ENCODE measurements at regions not wholly inside any gene's neighbourhood (a gene's known extent, or its start where the extent isn't known, plus 50 kb on each side); places are given as distances from the start of the nearest gene placed in this dataset.

DNA sequence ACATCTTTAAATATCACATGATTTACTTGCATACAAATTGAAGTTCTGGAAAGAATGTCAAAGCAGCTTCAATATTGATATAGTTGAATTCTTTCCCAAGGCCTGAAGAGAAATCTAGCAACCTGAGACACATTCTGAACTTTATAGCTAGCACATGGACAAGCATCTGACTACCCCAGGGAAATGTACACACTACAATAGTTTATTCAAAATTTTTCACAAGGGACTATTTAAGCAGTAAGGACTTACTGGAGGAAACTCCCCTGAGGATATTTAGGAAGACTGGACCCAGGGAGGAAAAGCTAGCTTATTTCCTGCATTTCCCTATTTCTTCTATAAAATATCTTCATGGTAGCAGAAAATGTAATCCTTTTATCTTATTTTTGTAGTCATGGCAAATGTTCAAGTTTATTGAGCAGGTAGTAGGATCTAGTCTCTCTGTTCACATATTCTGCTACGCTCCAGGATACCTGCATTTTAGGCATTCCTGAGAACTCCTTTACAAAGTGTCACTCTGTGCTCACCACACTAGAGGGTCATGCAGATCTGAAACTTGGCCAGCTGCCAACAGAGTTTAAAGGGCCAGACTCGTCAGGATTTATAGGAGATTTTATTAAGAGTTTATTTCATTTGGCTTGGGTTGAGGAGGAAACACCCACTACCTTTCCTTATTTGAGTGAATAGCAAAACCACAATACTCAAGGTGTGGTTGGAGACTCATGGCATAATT lies 348.4 kb upstream of the FTMT start:
- H3K4me3 Mint-ChIP-seq, result no peak overlapping the region
- Histone ChIP-seq H3K27ac (ENCODE audit: insufficient read depth, low read length, poor library complexity, severe bottlenecking) (no peak overlapping the region), H3K9me3 (ENCODE audit: control insufficient read depth in 2 of 2, low read length in 2 of 2) (no peaks in the 10 kb centered on the region), H3K27me3 (ENCODE audit: control insufficient read depth, insufficient read depth, low read length) (no peaks in the 10 kb centered on the region), H3K4me3 (ENCODE audit: low read depth, low read length) (no peak overlapping the region), H3K36me3 (ENCODE audit: control insufficient read depth, insufficient read depth, low read length) (no peaks in the 10 kb centered on the region), H3K4me1 (ENCODE audit: control insufficient read depth, insufficient read depth, low read length, poor library complexity, severe bottlenecking) (no peaks in the 10 kb centered on the region)
- no peak for DNase-seq
- no peaks in the 10 kb centered on the region for H3K4me1 Mint-ChIP-seq
- peaks cover 0 to 4% (median 0%) of the 10 kb centered on the region in 7 donors for H3K9me3 Mint-ChIP-seq
- no peak overlapping the region for H3K27ac Mint-ChIP-seq
- ATAC-seq (ENCODE audit: low read depth in 2 of 2), result no peak
- H3K27me3 Mint-ChIP-seq, result no peaks in the 10 kb centered on the region
- no peaks in the 10 kb centered on the region for H3K36me3 Mint-ChIP-seq

- Mint-ChIP-seq H3K27ac (no peak overlapping the region), H3K4me3 (no peak overlapping the region), H3K9me3 (peaks cover 0 to 11% (median 5%) of the 10 kb centered on the region in 7 donors), H3K27me3 (no peaks in the 10 kb centered on the region), H3K4me1 (no peaks in the 10 kb centered on the region), H3K36me3 (no peaks in the 10 kb centered on the region)
- Histone ChIP-seq H3K36me3 (ENCODE audit: control insufficient read depth, insufficient read depth, low read length) (no peaks in the 10 kb centered on the region), H3K4me1 (ENCODE audit: control insufficient read depth, insufficient read depth, low read length, poor library complexity, severe bottlenecking) (no peaks in the 10 kb centered on the region), H3K27me3 (ENCODE audit: control insufficient read depth, insufficient read depth, low read length) (no peaks in the 10 kb centered on the region), H3K4me3 (ENCODE audit: low read depth, low read length) (no peak overlapping the region), H3K9me3 (ENCODE audit: control insufficient read depth in 2 of 2, low read length in 2 of 2) (no peaks in the 10 kb centered on the region), H3K27ac (ENCODE audit: insufficient read depth, low read length, poor library complexity, severe bottlenecking) (no peak overlapping the region)
- ATAC-seq (ENCODE audit: low read depth in 2 of 2) (no peak), DNase-seq (no peak)
Measured at GRCh38 chr5:121516997-121517396, 334.7 kb upstream of the FTMT start.

DNA sequence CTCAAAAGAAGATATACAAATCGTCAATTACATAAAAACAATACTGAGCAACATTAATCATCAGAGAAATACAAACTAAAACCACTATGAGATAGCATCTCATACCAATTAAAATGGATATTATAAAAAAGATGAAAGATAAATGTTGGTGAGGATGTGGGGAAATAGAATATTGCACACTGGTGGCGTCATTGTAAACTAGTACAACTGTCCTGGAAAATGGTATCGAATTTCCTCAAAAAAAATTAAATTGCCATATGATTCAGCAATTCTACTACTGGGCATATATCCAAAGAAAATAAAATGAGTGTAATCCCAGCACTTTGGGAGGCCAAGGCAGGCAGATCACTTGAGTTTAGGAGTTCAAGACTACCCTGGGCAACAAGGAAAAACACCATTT lies 326.0 kb upstream of the FTMT start:
- Mint-ChIP-seq H3K27me3 (no peaks in the 10 kb centered on the region), H3K4me1 (no peaks in the 10 kb centered on the region), H3K36me3 (no peaks in the 10 kb centered on the region), H3K4me3 (no peak overlapping the region), H3K27ac (no peak overlapping the region), H3K9me3 (peaks cover 0 to 16% (median 5%) of the 10 kb centered on the region in 7 donors)
- H3K4me3 ChIP-seq (ENCODE audit: low read depth, low read length), result no peak overlapping the region
- DNase-seq (no peak), ATAC-seq (ENCODE audit: low read depth in 2 of 2) (no peak)
- no peak overlapping the region for H3K27ac ChIP-seq (ENCODE audit: insufficient read depth, low read length, poor library complexity, severe bottlenecking)
- no peaks in the 10 kb centered on the region for H3K9me3 ChIP-seq (ENCODE audit: control insufficient read depth in 2 of 2, low read length in 2 of 2)
- H3K27me3 ChIP-seq (ENCODE audit: control insufficient read depth, insufficient read depth, low read length), result no peaks in the 10 kb centered on the region
- no peaks in the 10 kb centered on the region for H3K36me3 ChIP-seq (ENCODE audit: control insufficient read depth, insufficient read depth, low read length)
- H3K4me1 ChIP-seq (ENCODE audit: control insufficient read depth, insufficient read depth, low read length, poor library complexity, severe bottlenecking), result no peaks in the 10 kb centered on the region

DNA sequence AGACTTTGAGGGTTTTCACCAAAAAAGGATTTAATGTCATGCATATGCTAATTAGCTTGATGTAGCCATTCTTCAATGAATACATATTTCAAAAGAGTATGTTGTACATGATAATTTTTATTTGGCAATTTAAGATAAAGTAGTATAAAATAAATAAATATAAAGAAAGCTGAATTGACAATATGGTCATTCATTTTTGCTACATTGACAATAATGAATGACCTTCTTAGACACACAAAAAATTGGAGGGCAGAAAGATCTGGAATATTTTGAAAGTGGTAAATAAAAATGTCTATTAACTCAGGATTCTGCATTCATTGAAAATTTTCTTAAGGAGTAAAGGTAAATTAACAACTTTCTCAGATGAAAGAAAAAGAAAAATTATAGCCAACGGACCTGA lies 324.8 kb upstream of the FTMT start:
- H3K36me3 Mint-ChIP-seq, result no peaks in the 10 kb centered on the region
- H3K4me1 Mint-ChIP-seq, result no peaks in the 10 kb centered on the region
- Histone ChIP-seq H3K27ac (ENCODE audit: insufficient read depth, low read length, poor library complexity, severe bottlenecking) (no peak overlapping the region), H3K9me3 (ENCODE audit: control insufficient read depth in 2 of 2, low read length in 2 of 2) (no peaks in the 10 kb centered on the region), H3K4me1 (ENCODE audit: control insufficient read depth, insufficient read depth, low read length, poor library complexity, severe bottlenecking) (no peaks in the 10 kb centered on the region), H3K36me3 (ENCODE audit: control insufficient read depth, insufficient read depth, low read length) (no peaks in the 10 kb centered on the region), H3K4me3 (ENCODE audit: low read depth, low read length) (no peak overlapping the region), H3K27me3 (ENCODE audit: control insufficient read depth, insufficient read depth, low read length) (no peaks in the 10 kb centered on the region)
- H3K27ac Mint-ChIP-seq, result no peak overlapping the region
- H3K4me3 Mint-ChIP-seq, result no peak overlapping the region
- H3K9me3 Mint-ChIP-seq, result peaks cover 0 to 16% (median 5%) of the 10 kb centered on the region in 7 donors
- ATAC-seq (ENCODE audit: low read depth in 2 of 2) (no peak), DNase-seq (no peak)
- no peaks in the 10 kb centered on the region for H3K27me3 Mint-ChIP-seq

GRCh38 chr5:121533814-121534213 lies 317.9 kb upstream of the FTMT start:
- Mint-ChIP-seq H3K27ac (no peak overlapping the region), H3K4me1 (no peaks in the 10 kb centered on the region), H3K27me3 (no peaks in the 10 kb centered on the region), H3K9me3 (peaks cover 2 to 17% (median 10%) of the 10 kb centered on the region in 7 donors), H3K36me3 (no peaks in the 10 kb centered on the region), H3K4me3 (no peak overlapping the region)
- Histone ChIP-seq H3K36me3 (ENCODE audit: control insufficient read depth, insufficient read depth, low read length) (no peaks in the 10 kb centered on the region), H3K4me3 (ENCODE audit: low read depth, low read length) (no peak overlapping the region), H3K9me3 (ENCODE audit: control insufficient read depth in 2 of 2, low read length in 2 of 2) (peaks cover 0 to 8% of the 10 kb centered on the region in 2 experiments), H3K27me3 (ENCODE audit: control insufficient read depth, insufficient read depth, low read length) (no peaks in the 10 kb centered on the region), H3K27ac (ENCODE audit: insufficient read depth, low read length, poor library complexity, severe bottlenecking) (no peak overlapping the region), H3K4me1 (ENCODE audit: control insufficient read depth, insufficient read depth, low read length, poor library complexity, severe bottlenecking) (no peaks in the 10 kb centered on the region)
- DNase-seq (no peak), ATAC-seq (ENCODE audit: low read depth in 2 of 2) (no peak)

GRCh38 chr5:121550989-121551388 lies 300.7 kb upstream of the FTMT start:
- no peak overlapping the region for H3K4me3 Mint-ChIP-seq

DNA sequence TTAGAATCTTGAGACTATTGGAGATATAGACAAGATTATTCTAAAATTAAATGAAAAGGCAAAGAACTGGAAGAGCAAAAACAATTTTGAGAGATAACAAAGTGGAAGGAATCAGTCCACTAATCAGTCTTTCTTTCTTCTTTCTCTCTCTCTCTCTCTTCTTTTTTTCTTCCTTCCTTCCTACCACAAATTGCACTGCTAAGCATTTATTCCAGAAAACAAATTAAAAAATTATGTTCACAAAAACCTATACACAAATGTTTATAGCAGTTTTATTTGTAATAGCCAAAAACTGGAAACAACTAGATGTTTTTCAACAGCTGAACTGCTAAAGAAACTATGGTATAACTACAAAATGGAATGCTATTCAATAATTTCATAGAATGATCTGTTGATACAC lies 291.9 kb upstream of the FTMT start:
- no peak overlapping the region for H3K4me3 Mint-ChIP-seq
- no peaks in the 10 kb centered on the region for H3K27me3 Mint-ChIP-seq
- no peaks in the 10 kb centered on the region for H3K36me3 Mint-ChIP-seq
- DNase-seq (no peak), ATAC-seq (ENCODE audit: low read depth in 2 of 2) (no peak)
- H3K27me3 ChIP-seq (ENCODE audit: control insufficient read depth, insufficient read depth, low read length), result no peaks in the 10 kb centered on the region
- no peaks in the 10 kb centered on the region for H3K4me1 Mint-ChIP-seq
- H3K9me3 ChIP-seq (ENCODE audit: control insufficient read depth in 2 of 2, low read length in 2 of 2), result peaks cover 0 to 5% of the 10 kb centered on the region in 2 experiments
- no peaks in the 10 kb centered on the region for H3K36me3 ChIP-seq (ENCODE audit: control insufficient read depth, insufficient read depth, low read length)
- no peak overlapping the region for H3K27ac ChIP-seq (ENCODE audit: insufficient read depth, low read length, poor library complexity, severe bottlenecking)
- no peak overlapping the region for H3K27ac Mint-ChIP-seq
- peaks cover 2 to 11% (median 4%) of the 10 kb centered on the region in 7 donors for H3K9me3 Mint-ChIP-seq
- no peak overlapping the region for H3K4me3 ChIP-seq (ENCODE audit: low read depth, low read length)
- no peaks in the 10 kb centered on the region for H3K4me1 ChIP-seq (ENCODE audit: control insufficient read depth, insufficient read depth, low read length, poor library complexity, severe bottlenecking)

More at GRCh38 chr5:121550989-121551388, 300.7 kb upstream of the FTMT start:
- Histone ChIP-seq H3K27me3 (ENCODE audit: control insufficient read depth, insufficient read depth, low read length) (no peaks in the 10 kb centered on the region), H3K9me3 (ENCODE audit: control insufficient read depth in 2 of 2, low read length in 2 of 2) (peaks cover 0 to 3% of the 10 kb centered on the region in 2 experiments), H3K4me3 (ENCODE audit: low read depth, low read length) (no peak overlapping the region), H3K27ac (ENCODE audit: insufficient read depth, low read length, poor library complexity, severe bottlenecking) (no peak overlapping the region), H3K4me1 (ENCODE audit: control insufficient read depth, insufficient read depth, low read length, poor library complexity, severe bottlenecking) (no peaks in the 10 kb centered on the region), H3K36me3 (ENCODE audit: control insufficient read depth, insufficient read depth, low read length) (no peaks in the 10 kb centered on the region)
- ATAC-seq (ENCODE audit: low read depth in 2 of 2), result no peak
- H3K9me3 Mint-ChIP-seq, result peaks cover 0 to 10% (median 4%) of the 10 kb centered on the region in 7 donors
- no peaks in the 10 kb centered on the region for H3K27me3 Mint-ChIP-seq
- no peak for DNase-seq
- no peaks in the 10 kb centered on the region for H3K36me3 Mint-ChIP-seq
- H3K27ac Mint-ChIP-seq, result no peak overlapping the region
- no peaks in the 10 kb centered on the region for H3K4me1 Mint-ChIP-seq

DNA sequence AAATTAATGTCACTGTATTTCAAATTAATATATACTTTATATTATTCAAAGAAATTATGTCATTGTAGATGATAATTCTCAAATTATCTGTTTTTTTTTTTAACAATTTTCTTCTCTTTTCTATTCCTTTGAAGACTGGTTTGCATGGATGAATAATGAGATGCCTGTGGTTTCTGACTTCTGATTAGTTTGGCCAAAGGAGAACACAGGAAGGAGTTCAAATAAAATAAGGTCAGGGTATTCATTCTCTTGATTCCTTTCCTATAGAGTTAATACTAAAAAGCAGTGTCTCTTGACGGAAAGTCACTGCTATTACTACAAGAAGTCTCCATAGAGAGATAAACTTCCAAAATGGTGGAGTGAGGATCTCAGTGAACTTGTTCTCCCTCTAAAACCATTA lies 279.6 kb upstream of the FTMT start:
- Mint-ChIP-seq H3K4me3 (no peak overlapping the region), H3K27ac (no peak overlapping the region), H3K4me1 (no peaks in the 10 kb centered on the region), H3K9me3 (peaks cover 1 to 10% (median 4%) of the 10 kb centered on the region in 7 donors), H3K27me3 (no peaks in the 10 kb centered on the region), H3K36me3 (no peaks in the 10 kb centered on the region)
- no peaks in the 10 kb centered on the region for H3K4me1 ChIP-seq (ENCODE audit: control insufficient read depth, insufficient read depth, low read length, poor library complexity, severe bottlenecking)
- no peak for DNase-seq
- no peaks in the 10 kb centered on the region for H3K36me3 ChIP-seq (ENCODE audit: control insufficient read depth, insufficient read depth, low read length)
- no peak overlapping the region for H3K4me3 ChIP-seq (ENCODE audit: low read depth, low read length)
- H3K27me3 ChIP-seq (ENCODE audit: control insufficient read depth, insufficient read depth, low read length), result no peaks in the 10 kb centered on the region
- H3K9me3 ChIP-seq (ENCODE audit: control insufficient read depth in 2 of 2, low read length in 2 of 2), result peaks cover 0 to 4% of the 10 kb centered on the region in 2 experiments
- H3K27ac ChIP-seq (ENCODE audit: insufficient read depth, low read length, poor library complexity, severe bottlenecking), result no peak overlapping the region
- no peak for ATAC-seq (ENCODE audit: low read depth in 2 of 2)
